NB4 (cell line): ENCODE measurements at regions not wholly inside any gene's neighbourhood (a gene's known extent, or its start where the extent isn't known, plus 50 kb on each side); places are given as distances from the start of the nearest gene placed in this dataset.
A peak's percentile ranks its signal among the peaks of the same experiment; 100 is the strongest.

Experiments
- CTCF ChIP-seq: IDR thresholded peaks from one replicate; pipeline ENCODE4 v1.5.1; 2012; ENCODE audit warnings: low read depth, low read length
- POLR2A ChIP-seq: IDR thresholded peaks from 2 replicates; pipeline ENCODE4 v1.6.1; 2011; ENCODE audit warnings: mild to moderate bottlenecking; ENCODE audit not compliant: insufficient read length; ENCODE audit errors: extremely low read depth

GRCh38 chrX:66728818-66729271 is 90.0 kb upstream of the EDA2R start:
- TF ChIP-seq POLR2A (no peak), CTCF (peak; percentile 64)
